H1 (cell line): ENCODE measurements at regions not wholly inside any gene's neighbourhood (a gene's known extent, or its start where the extent isn't known, plus 50 kb on each side); places are given as distances from the start of the nearest gene placed in this dataset.

ENCODE experiments used
- SIN3A ChIP-seq, 2 experiments: IDR thresholded peaks in 1 of 2; conservative IDR thresholded peaks in 1 of 2; 2 replicates each; pipeline ENCODE4 v1.6.1; 2011 to 2012; ENCODE audit warnings: low read length in 2 of 2, improper control_type of control experiment in 1 of 2, low read depth in 1 of 2, mild to moderate bottlenecking in 1 of 2

DNA sequence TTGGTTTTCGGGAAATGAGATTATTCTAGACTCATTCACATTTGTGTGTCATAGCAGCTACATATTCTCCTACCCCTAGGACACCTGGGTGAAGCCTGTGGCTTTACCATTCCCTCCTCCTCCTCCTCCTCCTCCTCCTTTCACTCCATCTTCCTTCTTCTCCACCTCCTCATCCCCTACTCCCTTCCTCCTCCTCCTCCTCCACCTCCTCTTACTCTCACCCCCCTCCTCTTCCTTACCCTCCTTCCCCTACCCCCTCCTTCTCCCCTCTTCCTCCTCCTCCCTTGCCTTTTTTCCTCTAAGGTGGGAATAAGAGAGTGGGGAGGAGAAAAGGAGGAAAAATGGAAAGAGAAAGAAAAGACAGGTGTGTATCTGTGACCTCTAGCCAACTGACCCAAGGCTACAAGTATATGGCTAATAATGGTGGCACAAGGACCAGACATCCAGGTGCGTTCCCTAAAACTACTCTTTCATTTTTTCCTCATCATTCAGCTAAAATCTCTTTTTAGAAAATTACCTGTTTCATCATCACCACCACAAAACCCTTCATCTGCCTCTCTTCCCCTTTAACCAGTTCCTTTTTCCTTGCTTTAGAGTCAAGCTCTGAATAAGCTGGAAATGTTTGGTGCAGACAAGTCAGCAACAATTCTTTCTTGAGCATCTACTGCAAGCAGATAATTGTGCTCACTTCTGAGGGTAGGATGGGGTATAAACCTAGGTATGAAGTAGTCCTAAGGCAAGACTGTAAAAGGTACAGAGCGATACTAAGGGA lies 149.8 kb upstream of the FOXN3 start (continued):
- TF ChIP-seq SIN3A (conservative IDR thresholded peaks at IDR 0.05 in 1 of 2, IDR thresholded peaks at IDR 0.05 in 1 of 2; ENCODE audit: low read depth in 1 of 2, low read length in 2 of 2): no peak
